ENCODE measurements at regions not wholly inside any gene's neighbourhood (a gene's known extent, or its start where the extent isn't known, plus 50 kb on each side); places are given as distances from the start of the nearest gene placed in this dataset.

GRCh38 chr13:111970494-111971141 is 96.3 kb upstream of the SOX1 start:
- TF ChIP-seq CTCF (IDR thresholded peaks at IDR 0.05; ENCODE audit: low read depth, low read length) = no peak
- Histone ChIP-seq H3K4me3 (ENCODE audit: low read depth, low read length) (no peak overlapping the region), H3K27me3 (ENCODE audit: control insufficient read depth, insufficient read depth, low read length) (no peaks in the 10 kb centered on the region), H3K27ac (ENCODE audit: low read depth, low read length) (no peak overlapping the region), H3K9me3 (ENCODE audit: control insufficient read depth, insufficient read depth, low read length) (peaks cover 77% of the 10 kb centered on the region)
- ChIA-PET POLR2A (no interaction called here), CTCF (no interaction called here)
- no peak for DNase-seq (ENCODE audit: low read depth, low spot score)

- DNase-seq (ENCODE audit: low read depth, low spot score) = no peak
- CTCF ChIA-PET = no interaction called here
- POLR2A ChIA-PET = no interaction called here
- TF ChIP-seq CTCF (IDR thresholded peaks at IDR 0.05; ENCODE audit: low read depth, low read length) = no peak
- no peak overlapping the region for H3K4me3 ChIP-seq (ENCODE audit: low read depth, low read length)
- H3K9me3 ChIP-seq (ENCODE audit: control insufficient read depth, insufficient read depth, low read length) = peaks cover 77% of the 10 kb centered on the region
- no peaks in the 10 kb centered on the region for H3K27me3 ChIP-seq (ENCODE audit: control insufficient read depth, insufficient read depth, low read length)
- no peak overlapping the region for H3K27ac ChIP-seq (ENCODE audit: low read depth, low read length)
These were observed 94.8 kb upstream of the SOX1 start for GRCh38 chr13:111971891-111972780.

- H3K9me3 ChIP-seq (ENCODE audit: control insufficient read depth, insufficient read depth, low read length) = peaks cover 73% of the 10 kb centered on the region
- no peak for DNase-seq (ENCODE audit: low read depth, low spot score)
- CTCF ChIA-PET = no interaction called here
These were observed 93.8 kb upstream of the SOX1 start for GRCh38 chr13:111973186-111973585.

GRCh38 chr13:111973605-111974340 is 93.2 kb upstream of the SOX1 start:
- H3K9me3 ChIP-seq (ENCODE audit: control insufficient read depth, insufficient read depth, low read length) = peaks cover 73% of the 10 kb centered on the region
- ChIA-PET POLR2A (no interaction called here), CTCF (no interaction called here)
- no peak for DNase-seq (ENCODE audit: low read depth, low spot score)
- no peak overlapping the region for H3K4me3 ChIP-seq (ENCODE audit: low read depth, low read length)
- no peak for TF ChIP-seq CTCF (IDR thresholded peaks at IDR 0.05; ENCODE audit: low read depth, low read length)
- H3K27ac ChIP-seq (ENCODE audit: low read depth, low read length) = no peak overlapping the region
- H3K27me3 ChIP-seq (ENCODE audit: control insufficient read depth, insufficient read depth, low read length) = no peaks in the 10 kb centered on the region

More at GRCh38 chr13:111973186-111973585, 93.8 kb upstream of the SOX1 start:
- Histone ChIP-seq H3K27me3 (ENCODE audit: control insufficient read depth, insufficient read depth, low read length) (no peaks in the 10 kb centered on the region), H3K4me3 (ENCODE audit: low read depth, low read length) (no peak overlapping the region), H3K27ac (ENCODE audit: low read depth, low read length) (no peak overlapping the region)
- no peak for TF ChIP-seq CTCF (IDR thresholded peaks at IDR 0.05; ENCODE audit: low read depth, low read length)
- POLR2A ChIA-PET = no interaction called here

- no peaks in the 10 kb centered on the region for H3K27me3 ChIP-seq (ENCODE audit: control insufficient read depth, insufficient read depth, low read length)
- POLR2A ChIA-PET = no interaction called here
- no peak for TF ChIP-seq CTCF (IDR thresholded peaks at IDR 0.05; ENCODE audit: low read depth, low read length)
- no peak overlapping the region for H3K27ac ChIP-seq (ENCODE audit: low read depth, low read length)
- H3K9me3 ChIP-seq (ENCODE audit: control insufficient read depth, insufficient read depth, low read length) = peaks cover 75% of the 10 kb centered on the region
- H3K4me3 ChIP-seq (ENCODE audit: low read depth, low read length) = no peak overlapping the region
- CTCF ChIA-PET = no interaction called here
- no peak for DNase-seq (ENCODE audit: low read depth, low spot score)
These were observed 92.7 kb upstream of the SOX1 start for GRCh38 chr13:111974341-111974640.
